ENCODE measurements at regions not wholly inside any gene's neighbourhood (a gene's known extent, or its start where the extent isn't known, plus 50 kb on each side); places are given as distances from the start of the nearest gene placed in this dataset.

DNA sequence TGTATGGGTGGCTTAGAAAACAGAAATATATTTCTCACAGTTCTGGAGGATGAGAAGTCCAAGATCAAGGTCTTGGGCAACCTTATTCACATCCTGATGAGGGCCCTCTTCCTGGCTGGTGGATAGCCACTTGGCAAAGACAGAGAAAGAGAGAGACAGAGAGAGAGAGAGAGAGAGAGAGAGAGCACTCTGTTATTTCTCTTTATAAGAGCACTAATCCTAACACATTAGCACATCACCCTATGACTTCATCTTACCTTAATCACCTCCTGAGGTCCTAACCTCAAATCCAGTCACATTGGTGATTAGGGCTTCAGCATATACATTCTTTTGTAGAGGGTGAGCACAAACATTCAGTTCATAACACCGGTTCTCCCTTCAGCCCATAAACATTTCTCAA, 430.3 kb downstream of the EFNB2 start:
- TF ChIP-seq TCF12 (IDR thresholded peaks at IDR 0.05; ENCODE audit: low read depth) (no peak), TEAD4 (IDR thresholded peaks at IDR 0.05) (no peak), ZBTB7A (IDR thresholded peaks at IDR 0.05; ENCODE audit: low read depth) (no peak), CREB1 (IDR thresholded peaks at IDR 0.05; ENCODE audit: low read depth) (no peak), MAX (IDR thresholded peaks at IDR 0.05) (no peak), TAF1 (IDR thresholded peaks at IDR 0.05; ENCODE audit: low read depth) (no peak), RAD21 (IDR thresholded peaks at IDR 0.05; ENCODE audit: low read depth) (no peak), EGR1 (IDR thresholded peaks at IDR 0.05) (no peak)
